Cardiac fibroblast (primary cell): ENCODE measurements at regions not wholly inside any gene's neighbourhood (a gene's known extent, or its start where the extent isn't known, plus 50 kb on each side); places are given as distances from the start of the nearest gene placed in this dataset.

Experiments
- DNase-seq, 2 donors: peaks; one replicate each; pipeline versions ENCODE4 v3.0.0 to v3.0.0-alpha.2; 2010; ENCODE audit warnings: low read depth in 2 of 2
- H3K4me3 ChIP-seq, 2 donors: replicated peaks in 1 of 2; 1 replicate in 1 of 2; 2 replicates in 1 of 2; pipeline ENCODE4 v1.5.1; 2011; ENCODE audit warnings: low read depth in 2 of 2, low read length in 2 of 2, mild to moderate bottlenecking in 2 of 2, moderate library complexity in 1 of 2
- TF ChIP-seq, protein P1 (sequence below): IDR thresholded peaks from one replicate; pipeline ENCODE4 v1.5.1; 2011; ENCODE audit warnings: low read depth, mild to moderate bottlenecking, low read length, inconsistent platforms

DNA sequence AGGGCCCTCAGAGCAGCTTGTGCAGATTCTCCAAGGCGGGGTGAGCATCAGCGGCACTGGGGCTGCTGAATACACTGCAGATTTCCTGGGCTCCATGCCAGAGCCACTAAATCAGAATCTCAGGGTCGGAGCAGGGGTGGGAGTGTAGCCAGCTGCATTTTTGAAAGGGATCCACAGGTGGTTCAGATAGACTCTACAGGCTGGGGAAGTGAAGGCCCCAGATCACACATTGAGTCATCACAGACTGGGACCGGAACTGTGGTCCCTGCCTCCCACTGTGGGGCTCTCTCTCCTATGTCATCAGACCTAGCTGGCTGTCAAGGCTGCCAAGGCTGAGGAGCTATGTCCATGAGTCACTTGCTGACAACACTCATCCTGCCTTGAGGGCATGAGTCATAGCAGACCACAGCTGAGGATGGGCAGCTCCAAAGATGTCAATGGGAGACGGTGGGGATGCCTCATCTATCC lies 162.3 kb upstream of the MAMLD1 start:
- peak; percentile 91 to 97 for DNase-seq
- TF ChIP-seq, protein P1, sequence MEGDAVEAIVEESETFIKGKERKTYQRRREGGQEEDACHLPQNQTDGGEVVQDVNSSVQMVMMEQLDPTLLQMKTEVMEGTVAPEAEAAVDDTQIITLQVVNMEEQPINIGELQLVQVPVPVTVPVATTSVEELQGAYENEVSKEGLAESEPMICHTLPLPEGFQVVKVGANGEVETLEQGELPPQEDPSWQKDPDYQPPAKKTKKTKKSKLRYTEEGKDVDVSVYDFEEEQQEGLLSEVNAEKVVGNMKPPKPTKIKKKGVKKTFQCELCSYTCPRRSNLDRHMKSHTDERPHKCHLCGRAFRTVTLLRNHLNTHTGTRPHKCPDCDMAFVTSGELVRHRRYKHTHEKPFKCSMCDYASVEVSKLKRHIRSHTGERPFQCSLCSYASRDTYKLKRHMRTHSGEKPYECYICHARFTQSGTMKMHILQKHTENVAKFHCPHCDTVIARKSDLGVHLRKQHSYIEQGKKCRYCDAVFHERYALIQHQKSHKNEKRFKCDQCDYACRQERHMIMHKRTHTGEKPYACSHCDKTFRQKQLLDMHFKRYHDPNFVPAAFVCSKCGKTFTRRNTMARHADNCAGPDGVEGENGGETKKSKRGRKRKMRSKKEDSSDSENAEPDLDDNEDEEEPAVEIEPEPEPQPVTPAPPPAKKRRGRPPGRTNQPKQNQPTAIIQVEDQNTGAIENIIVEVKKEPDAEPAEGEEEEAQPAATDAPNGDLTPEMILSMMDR, result no peak
- no peak overlapping the region for H3K4me3 ChIP-seq

GRCh38 chrX:150201391-150201790 lies 161.7 kb upstream of the MAMLD1 start:
- no peak for DNase-seq
- TF ChIP-seq, protein P1, result no peak
- H3K4me3 ChIP-seq, result no peak overlapping the region

DNA sequence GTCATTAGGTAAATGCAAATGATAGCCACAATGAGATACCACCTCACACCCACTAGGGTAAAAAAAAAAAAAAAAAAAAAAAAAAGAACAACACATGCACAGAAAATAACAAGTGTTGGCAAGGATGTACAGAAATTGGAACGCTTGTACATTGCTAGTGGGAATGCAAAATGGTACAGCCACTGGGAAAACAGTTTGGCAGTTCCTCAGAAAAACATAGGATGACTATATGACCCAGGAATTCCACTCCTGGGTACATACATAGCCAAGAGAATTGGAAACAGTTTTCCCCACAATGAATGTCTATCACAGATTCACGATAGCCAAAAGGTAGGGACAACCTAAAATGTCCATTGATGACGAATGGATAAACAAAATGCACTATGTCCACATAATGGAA lies 161.3 kb upstream of the MAMLD1 start:
- no peak overlapping the region for H3K4me3 ChIP-seq
- TF ChIP-seq, protein P1, result no peak
- DNase-seq, result peak; percentile 17 to 37

DNA sequence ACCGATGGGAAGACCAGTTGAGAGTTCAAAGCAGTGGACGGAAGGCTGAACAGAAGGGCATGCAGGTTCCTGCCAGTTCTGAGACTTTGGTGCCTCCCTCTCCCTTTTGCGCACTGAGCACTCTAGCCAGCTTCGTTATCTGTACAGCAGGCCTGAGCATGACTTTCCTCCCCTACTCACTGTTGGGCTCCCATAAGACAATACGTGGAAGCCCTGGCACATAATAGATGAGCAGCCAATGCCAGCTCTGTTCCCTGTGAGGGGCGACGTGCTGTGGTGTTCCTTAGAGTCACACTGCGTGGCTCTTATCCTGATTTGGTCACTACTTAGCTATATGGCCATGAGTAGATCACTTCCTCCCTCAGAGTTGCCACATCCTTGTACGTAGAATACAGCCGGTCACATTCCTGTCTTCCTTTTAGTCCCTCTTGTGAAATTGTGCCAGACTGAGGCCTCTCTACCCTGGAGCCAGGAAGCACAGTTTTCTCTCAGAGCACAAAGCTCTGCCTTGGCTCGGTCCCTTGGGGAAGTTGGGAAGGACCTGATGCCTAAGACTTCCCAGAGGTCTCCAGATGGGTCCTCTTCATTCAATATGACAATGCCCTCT lies 160.4 kb upstream of the MAMLD1 start:
- H3K4me3 ChIP-seq, result no peak overlapping the region
- TF ChIP-seq, protein P1, result no peak
- peak; percentile 88 to 92 for DNase-seq

DNA sequence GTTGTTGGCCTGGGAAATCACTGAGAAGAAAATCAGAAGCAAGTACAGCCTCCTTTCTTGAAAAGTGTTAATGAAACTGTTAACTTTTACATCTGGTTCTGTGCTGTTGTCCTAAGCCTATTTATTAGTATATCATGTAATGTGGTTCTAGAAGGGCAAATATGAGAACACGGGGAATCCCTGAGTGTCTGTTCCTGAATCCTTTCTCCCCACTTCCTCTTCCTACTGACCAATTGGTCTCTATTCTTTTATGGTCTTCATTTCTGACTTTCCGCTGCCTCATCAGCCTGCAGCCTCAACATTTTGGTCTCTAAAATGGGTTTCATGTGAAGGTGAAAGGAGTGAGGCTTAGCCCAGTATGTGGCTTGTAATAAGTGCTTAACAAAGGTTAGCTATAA lies 159.9 kb upstream of the MAMLD1 start:
- H3K4me3 ChIP-seq, result no peak overlapping the region
- TF ChIP-seq, protein P1, result peak; percentile 5
- no peak for DNase-seq

DNA sequence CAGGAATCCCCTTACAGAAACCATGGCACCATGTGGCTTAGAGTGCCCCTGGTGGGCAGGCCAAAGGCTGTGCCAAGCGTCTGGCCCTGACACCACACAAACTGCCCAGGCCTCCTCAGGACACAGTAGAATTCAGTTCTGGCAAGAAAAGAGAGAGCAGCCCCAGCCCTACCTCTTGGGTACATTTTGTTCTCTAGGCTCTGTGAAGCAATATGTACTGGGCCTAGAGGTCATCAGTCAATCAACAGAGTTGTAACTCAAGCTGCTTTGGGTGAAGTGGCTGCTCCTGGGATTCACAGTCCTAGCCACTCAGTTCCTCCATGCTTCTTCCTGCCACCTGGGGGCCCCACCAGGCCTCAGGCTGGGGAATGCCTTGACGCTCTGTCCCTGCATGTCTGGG lies 158.1 kb upstream of the MAMLD1 start:
- peak; percentile 19 to 62 for DNase-seq
- no peak overlapping the region for H3K4me3 ChIP-seq
- TF ChIP-seq, protein P1, result peak; percentile 2

DNA sequence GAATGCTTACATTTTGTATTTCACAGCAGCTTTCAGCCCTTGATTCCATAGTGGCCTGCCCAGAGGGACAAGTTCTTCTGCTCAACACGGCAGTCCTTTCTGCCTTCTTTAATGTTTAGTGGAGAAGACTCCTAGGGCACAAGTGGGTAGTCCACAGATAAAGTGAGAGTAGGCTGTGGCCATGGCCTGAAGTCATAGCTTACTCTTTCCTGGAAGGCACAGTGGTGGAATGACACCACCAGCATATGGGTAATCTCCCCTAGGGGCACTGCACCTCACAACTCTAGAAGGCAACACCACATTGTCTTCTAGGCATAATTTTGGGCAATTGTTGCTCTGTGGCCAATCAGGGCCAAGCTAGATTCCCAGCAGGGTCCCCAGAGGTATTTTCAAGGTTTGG lies 155.4 kb upstream of the MAMLD1 start:
- TF ChIP-seq, protein P1, result no peak
- no peak for DNase-seq

More for the DNA sequence above, 155.4 kb upstream of the MAMLD1 start:
- H3K4me3 ChIP-seq, result no peak overlapping the region
